ENCODE measurements at regions not wholly inside any gene's neighbourhood (a gene's known extent, or its start where the extent isn't known, plus 50 kb on each side); places are given as distances from the start of the nearest gene placed in this dataset.
A peak's percentile ranks its signal among the peaks of the same experiment; 100 is the strongest.

- Histone ChIP-seq H3K4me3 (ENCODE audit: low read depth, low read length) (no peak overlapping the region), H3K27me3 (replicated peaks; ENCODE audit: control insufficient read depth, insufficient read depth, low read length) (no peaks in the 10 kb centered on the region), H3K4me1 (peaks cover 64% of the 10 kb centered on the region), H3K9me3 (0 out of 2 replicates have a peak, but pooled peaks cover 3% of the 10 kb centered on the region), H3K36me3 (ENCODE audit: control insufficient read depth, insufficient read depth, low read length) (no peaks in the 10 kb centered on the region)
- ChIA-PET CTCF (no interaction called here), POLR2A (interaction anchor here (0.5 kb wide), 1 partner anchor 67 kb away, joined by 5 read pairs; no protein-coding TSS in a partner anchor)
- Mint-ChIP-seq H3K4me3 (ENCODE audit: unreplicated experiment) (no peak overlapping the region), H3K9me3 (ENCODE audit: unreplicated experiment) (no peaks in the 10 kb centered on the region), H3K36me3 (ENCODE audit: insufficient read depth, unreplicated experiment) (peaks cover 7% of the 10 kb centered on the region), H3K4me1 (ENCODE audit: low read depth, unreplicated experiment) (peaks cover 30% of the 10 kb centered on the region), H3K27ac (ENCODE audit: unreplicated experiment) (peak overlapping the region; percentile 64), H3K27me3 (ENCODE audit: insufficient read depth, unreplicated experiment) (no peaks in the 10 kb centered on the region)
- intact Hi-C loops (cut with micrococcal nuclease; ENCODE audit: unreplicated experiment) = no loop called here
- BruUV-seq (replicated peaks) = TSS peak; percentile 33
- peak; percentile 31 to 82 for DNase-seq
- TF ChIP-seq, protein P1, sequence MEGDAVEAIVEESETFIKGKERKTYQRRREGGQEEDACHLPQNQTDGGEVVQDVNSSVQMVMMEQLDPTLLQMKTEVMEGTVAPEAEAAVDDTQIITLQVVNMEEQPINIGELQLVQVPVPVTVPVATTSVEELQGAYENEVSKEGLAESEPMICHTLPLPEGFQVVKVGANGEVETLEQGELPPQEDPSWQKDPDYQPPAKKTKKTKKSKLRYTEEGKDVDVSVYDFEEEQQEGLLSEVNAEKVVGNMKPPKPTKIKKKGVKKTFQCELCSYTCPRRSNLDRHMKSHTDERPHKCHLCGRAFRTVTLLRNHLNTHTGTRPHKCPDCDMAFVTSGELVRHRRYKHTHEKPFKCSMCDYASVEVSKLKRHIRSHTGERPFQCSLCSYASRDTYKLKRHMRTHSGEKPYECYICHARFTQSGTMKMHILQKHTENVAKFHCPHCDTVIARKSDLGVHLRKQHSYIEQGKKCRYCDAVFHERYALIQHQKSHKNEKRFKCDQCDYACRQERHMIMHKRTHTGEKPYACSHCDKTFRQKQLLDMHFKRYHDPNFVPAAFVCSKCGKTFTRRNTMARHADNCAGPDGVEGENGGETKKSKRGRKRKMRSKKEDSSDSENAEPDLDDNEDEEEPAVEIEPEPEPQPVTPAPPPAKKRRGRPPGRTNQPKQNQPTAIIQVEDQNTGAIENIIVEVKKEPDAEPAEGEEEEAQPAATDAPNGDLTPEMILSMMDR (IDR thresholded peaks at IDR 0.05; ENCODE audit: insufficient read depth in 1 of 2, low read depth in 1 of 2, low read length in 1 of 2, severe bottlenecking in 1 of 2, unreplicated experiment in 1 of 2) = no peak
Observed at GRCh38 chr12:124636138-124636978, 68.9 kb upstream of the NCOR2 start.

DNA sequence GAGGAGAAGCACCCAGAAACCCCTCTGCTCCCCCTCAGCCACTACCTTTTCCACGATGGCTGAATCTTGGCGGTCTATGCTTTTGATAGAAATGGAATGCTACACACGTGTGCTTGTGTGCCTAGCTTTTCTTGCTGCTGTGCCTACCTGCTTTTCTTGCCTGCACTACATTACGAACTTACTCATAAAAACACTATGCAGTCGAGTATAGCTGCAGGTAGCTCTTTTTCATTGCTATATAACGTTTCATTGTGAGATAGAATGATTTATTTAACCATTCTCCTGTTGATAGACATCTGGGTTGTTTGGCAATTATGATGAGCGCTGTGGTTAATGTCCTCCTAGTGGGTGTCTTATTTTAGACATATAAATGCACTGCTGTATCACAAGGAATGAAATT is 67.9 kb upstream of the NCOR2 start:
- Mint-ChIP-seq H3K27ac (ENCODE audit: unreplicated experiment) (peak overlapping the region; percentile 64), H3K36me3 (ENCODE audit: insufficient read depth, unreplicated experiment) (peaks cover 7% of the 10 kb centered on the region), H3K4me1 (ENCODE audit: low read depth, unreplicated experiment) (peaks cover 38% of the 10 kb centered on the region), H3K4me3 (ENCODE audit: unreplicated experiment) (no peak overlapping the region), H3K9me3 (ENCODE audit: unreplicated experiment) (no peaks in the 10 kb centered on the region), H3K27me3 (ENCODE audit: insufficient read depth, unreplicated experiment) (no peaks in the 10 kb centered on the region)
- BruUV-seq (replicated peaks) = no TSS peak
- intact Hi-C loops (cut with micrococcal nuclease; ENCODE audit: unreplicated experiment) = no loop called here
- Histone ChIP-seq H3K27me3 (replicated peaks; ENCODE audit: control insufficient read depth, insufficient read depth, low read length) (no peaks in the 10 kb centered on the region), H3K9me3 (0 out of 2 replicates have a peak, but pooled peaks cover 3% of the 10 kb centered on the region), H3K4me1 (peaks cover 73% of the 10 kb centered on the region), H3K36me3 (ENCODE audit: control insufficient read depth, insufficient read depth, low read length) (no peaks in the 10 kb centered on the region), H3K4me3 (ENCODE audit: low read depth, low read length) (no peak overlapping the region)
- TF ChIP-seq, protein P1 (IDR thresholded peaks at IDR 0.05; ENCODE audit: insufficient read depth in 1 of 2, low read depth in 1 of 2, low read length in 1 of 2, severe bottlenecking in 1 of 2, unreplicated experiment in 1 of 2) = no peak
- ChIA-PET POLR2A (no interaction called here), CTCF (no interaction called here)
- DNase-seq = no peak

GRCh38 chr12:124633365-124634362 is 66.3 kb upstream of the NCOR2 start:
- no peaks in the 10 kb centered on the region for H3K27me3 ChIP-seq (replicated peaks; ENCODE audit: control insufficient read depth, insufficient read depth, low read length)
- no peaks in the 10 kb centered on the region for H3K9me3 Mint-ChIP-seq (ENCODE audit: unreplicated experiment)
- peak overlapping the region; percentile 39 for H3K4me3 Mint-ChIP-seq (ENCODE audit: unreplicated experiment)
- peak; percentile 69 to 91 for DNase-seq
- H3K27me3 Mint-ChIP-seq (ENCODE audit: insufficient read depth, unreplicated experiment) = no peaks in the 10 kb centered on the region
- BruUV-seq (replicated peaks) = TSS peak; percentile 66
- H3K27ac Mint-ChIP-seq (ENCODE audit: unreplicated experiment) = peak overlapping the region; percentile 92
- peaks cover 38% of the 10 kb centered on the region for H3K4me1 Mint-ChIP-seq (ENCODE audit: low read depth, unreplicated experiment)
- ChIA-PET CTCF (interaction anchor here (0.5 to 1.4 kb wide), 2 partner anchors 306 to 1858 kb away, joined by 3 to 5 read pairs; no protein-coding TSS in a partner anchor), POLR2A (interaction anchor here (0.6 to 1.9 kb wide), 3 partner anchors 49 to 97 kb away, joined by 3 to 5 read pairs (median 4); no protein-coding TSS in a partner anchor)
- H3K4me1 ChIP-seq = peaks cover 73% of the 10 kb centered on the region
- 0 out of 2 replicates have a peak, but pooled peaks cover 3% of the 10 kb centered on the region for H3K9me3 ChIP-seq
- H3K36me3 Mint-ChIP-seq (ENCODE audit: insufficient read depth, unreplicated experiment) = peaks cover 7% of the 10 kb centered on the region
- no peaks in the 10 kb centered on the region for H3K36me3 ChIP-seq (ENCODE audit: control insufficient read depth, insufficient read depth, low read length)
- no peak overlapping the region for H3K4me3 ChIP-seq (ENCODE audit: low read depth, low read length)
- intact Hi-C loops (cut with micrococcal nuclease; ENCODE audit: unreplicated experiment) = loop anchor here (1.0 to 5.0 kb wide), 4 partner anchors 25 to 113 kb away; no protein-coding TSS in a partner anchor
- TF ChIP-seq, protein P1 (IDR thresholded peaks at IDR 0.05; ENCODE audit: insufficient read depth in 1 of 2, low read depth in 1 of 2, low read length in 1 of 2, severe bottlenecking in 1 of 2, unreplicated experiment in 1 of 2) = peak in 1 of 2 experiments; percentile 27
